NCI-H2081 treated with DMSO at 0.1 percent for 48 hours (cell line): ENCODE measurements at regions not wholly inside any gene's neighbourhood (a gene's known extent, or its start where the extent isn't known, plus 50 kb on each side); places are given as distances from the start of the nearest gene placed in this dataset.

ENCODE experiments used
- DNase-seq: peaks from one replicate; lab custom pipeline; 2025; lab: John Stamatoyannopoulos, UW

GRCh38 chr1:87615491-87615890, 286.8 kb downstream of the LMO4 start:
- no peak for DNase-seq

- DNase-seq, result no peak
These were observed 287.2 kb downstream of the LMO4 start for GRCh38 chr1:87615901-87616300.

- no peak for DNase-seq
These were observed 292.1 kb downstream of the LMO4 start for GRCh38 chr1:87620807-87621206.

GRCh38 chr1:87629673-87630072, 301.0 kb downstream of the LMO4 start:
- DNase-seq, result no peak

GRCh38 chr1:87632232-87632631, 303.6 kb downstream of the LMO4 start:
- no peak for DNase-seq

GRCh38 chr1:87636198-87636892, 307.7 kb downstream of the LMO4 start:
- no peak for DNase-seq

DNA sequence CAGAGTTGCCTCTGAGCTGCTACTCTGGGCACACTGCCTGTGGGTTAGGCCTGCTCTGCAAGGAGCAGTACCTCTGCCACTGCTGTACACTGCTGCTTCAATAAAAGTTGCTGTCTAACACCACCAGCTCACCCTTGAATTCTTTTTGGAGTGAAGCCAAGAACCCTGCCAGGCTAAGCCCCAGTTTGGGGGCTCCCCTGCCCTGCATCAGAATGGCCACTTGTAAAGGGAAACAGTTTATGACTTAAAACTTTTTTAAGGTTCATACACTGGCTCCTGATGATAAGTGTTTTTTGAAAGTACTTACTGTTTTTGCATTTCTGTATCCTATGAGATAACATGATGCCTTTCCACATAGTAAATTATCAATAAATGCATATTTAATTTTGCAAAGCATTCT, 310.0 kb downstream of the LMO4 start:
- DNase-seq, result no peak

DNA sequence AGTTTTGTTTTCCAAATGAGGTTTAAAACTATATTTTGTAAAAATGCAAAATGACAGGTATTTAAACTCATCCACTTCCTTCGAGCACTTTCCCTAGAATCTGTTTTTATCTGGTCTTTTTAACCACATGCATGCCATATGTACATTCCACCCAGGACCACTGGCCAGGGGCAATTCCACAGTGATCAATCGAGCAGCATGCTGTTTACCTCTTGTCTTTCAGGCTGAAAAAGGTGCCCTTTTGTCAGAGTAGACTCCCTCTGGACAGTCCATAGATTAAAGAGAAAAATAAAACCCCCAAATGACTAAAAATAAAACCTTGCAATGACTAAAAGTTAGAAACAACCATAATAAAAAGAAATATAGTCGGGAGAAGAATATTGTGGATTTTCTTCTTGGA, 313.3 kb downstream of the LMO4 start:
- no peak for DNase-seq

- DNase-seq, result no peak
These were observed 314.0 kb downstream of the LMO4 start for GRCh38 chr1:87642581-87643221.

- DNase-seq, result no peak
These were observed 315.4 kb downstream of the LMO4 start for GRCh38 chr1:87644033-87644578.

- DNase-seq, result no peak
These were observed 316.0 kb downstream of the LMO4 start for GRCh38 chr1:87644579-87645190.

DNA sequence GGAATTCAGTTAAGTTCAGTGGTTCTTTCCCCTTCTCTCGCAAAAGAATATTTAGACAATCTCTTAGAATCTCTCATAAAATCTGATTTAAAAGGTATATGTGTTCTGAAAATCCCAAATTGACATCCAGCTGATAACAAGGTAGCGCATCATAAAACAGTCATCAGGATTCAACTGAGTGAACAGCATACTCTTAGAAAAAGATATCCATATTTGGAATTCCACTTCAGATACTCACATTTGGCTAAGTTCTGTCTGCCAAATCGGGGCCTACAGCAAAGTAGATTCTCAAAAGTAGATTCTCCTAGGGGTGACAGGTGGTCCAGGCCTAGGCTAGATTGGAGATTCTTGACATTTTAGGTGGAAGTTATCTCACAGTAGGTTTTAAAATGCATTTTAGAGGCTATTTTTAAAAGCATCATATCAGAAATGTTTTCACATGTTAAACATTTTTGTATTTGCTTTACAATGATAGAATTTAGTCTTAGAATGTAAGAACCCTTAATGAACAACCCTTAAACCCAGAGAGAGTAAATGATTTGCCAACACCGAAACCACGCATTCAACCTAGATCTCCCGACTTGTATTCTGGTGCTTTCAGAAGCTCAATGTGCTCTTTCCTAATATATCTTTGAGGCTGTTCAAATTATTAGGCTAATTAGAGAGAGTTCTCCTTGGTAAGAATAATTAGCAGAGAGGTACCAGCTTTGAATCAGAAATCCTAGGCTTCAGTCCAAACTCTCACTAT, 318.9 kb downstream of the LMO4 start:
- DNase-seq, result no peak

GRCh38 chr1:87648323-87649119, 319.8 kb downstream of the LMO4 start:
- DNase-seq, result no peak

DNA sequence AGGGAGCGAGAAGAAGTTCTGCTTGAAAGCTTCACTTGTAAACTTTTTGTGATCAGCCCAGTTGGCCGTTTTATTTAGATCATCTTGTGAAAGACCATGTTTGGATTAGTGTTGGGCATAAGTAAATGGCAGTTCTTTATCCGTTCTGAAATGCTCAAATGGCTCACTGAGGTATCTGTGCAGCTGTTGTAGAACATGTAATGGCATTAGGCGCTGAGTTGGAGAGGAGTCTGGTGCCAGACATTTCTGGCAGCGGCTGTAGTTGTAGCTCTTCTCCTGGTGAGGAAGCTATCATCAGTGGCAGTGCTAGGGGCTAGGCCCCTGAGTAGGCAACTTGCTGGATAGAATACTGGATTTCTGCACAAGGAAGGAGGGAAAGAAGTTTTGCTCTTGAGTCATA, 321.6 kb downstream of the LMO4 start:
- no peak for DNase-seq

DNA sequence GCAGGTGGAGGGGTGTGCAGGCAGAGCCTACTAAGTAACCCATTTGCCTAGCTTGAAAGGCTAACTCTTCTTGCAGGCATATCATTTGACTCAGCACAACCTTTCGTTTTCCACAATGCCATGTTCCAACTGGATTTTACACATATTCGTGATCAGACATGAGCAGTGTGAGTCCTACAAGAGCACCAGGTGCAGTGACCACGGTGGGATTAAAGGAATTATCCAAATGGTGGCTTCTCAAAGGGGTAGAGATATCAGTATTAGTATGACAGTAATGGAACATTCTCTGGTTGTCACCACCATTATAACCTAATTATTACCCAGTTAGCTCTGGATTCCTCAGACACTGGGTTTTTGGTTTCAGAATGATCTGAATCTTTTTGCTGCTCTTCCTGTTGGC, 323.5 kb downstream of the LMO4 start:
- DNase-seq, result no peak

- no peak for DNase-seq
These were observed 336.5 kb downstream of the LMO4 start for GRCh38 chr1:87665151-87665550.

DNA sequence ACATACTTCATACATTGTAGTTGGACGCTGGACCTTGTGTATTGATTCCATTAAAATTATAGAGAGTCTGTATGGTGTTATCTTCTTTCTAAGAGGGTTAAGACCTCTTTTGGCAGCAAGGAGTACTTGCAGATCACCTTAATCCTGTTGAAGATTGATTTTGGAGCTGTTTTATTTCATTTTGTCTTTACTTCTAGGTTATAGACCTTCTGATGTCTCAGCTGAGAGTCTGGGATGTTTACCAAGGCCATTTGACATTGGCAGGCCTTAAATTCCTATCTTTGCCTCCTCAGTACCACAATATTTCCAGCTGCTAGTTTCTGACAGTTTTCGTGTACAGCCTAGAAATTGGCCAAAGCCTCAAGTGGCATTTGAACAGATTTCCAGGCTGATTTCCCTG, 338.0 kb downstream of the LMO4 start:
- DNase-seq, result no peak

- DNase-seq, result no peak
These were observed 341.0 kb downstream of the LMO4 start for GRCh38 chr1:87669674-87670073.

- no peak for DNase-seq
These were observed 344.6 kb downstream of the LMO4 start for GRCh38 chr1:87673309-87673708.

GRCh38 chr1:87673748-87674147, 345.1 kb downstream of the LMO4 start:
- DNase-seq, result no peak

- no peak for DNase-seq
These were observed 346.1 kb downstream of the LMO4 start for GRCh38 chr1:87674791-87675190.

- DNase-seq, result no peak
These were observed 349.6 kb downstream of the LMO4 start for GRCh38 chr1:87678266-87678665.
